GM12874 (cell line): ENCODE measurements at regions not wholly inside any gene's neighbourhood (a gene's known extent, or its start where the extent isn't known, plus 50 kb on each side); places are given as distances from the start of the nearest gene placed in this dataset.

Source experiments
- TF ChIP-seq, protein P1 (sequence below): IDR thresholded peaks from 2 replicates; pipeline ENCODE4 v1.5.1; 2011; ENCODE audit warnings: low read depth, mild to moderate bottlenecking, control low read depth, low read length, moderate library complexity; ENCODE audit not compliant: insufficient read depth

DNA sequence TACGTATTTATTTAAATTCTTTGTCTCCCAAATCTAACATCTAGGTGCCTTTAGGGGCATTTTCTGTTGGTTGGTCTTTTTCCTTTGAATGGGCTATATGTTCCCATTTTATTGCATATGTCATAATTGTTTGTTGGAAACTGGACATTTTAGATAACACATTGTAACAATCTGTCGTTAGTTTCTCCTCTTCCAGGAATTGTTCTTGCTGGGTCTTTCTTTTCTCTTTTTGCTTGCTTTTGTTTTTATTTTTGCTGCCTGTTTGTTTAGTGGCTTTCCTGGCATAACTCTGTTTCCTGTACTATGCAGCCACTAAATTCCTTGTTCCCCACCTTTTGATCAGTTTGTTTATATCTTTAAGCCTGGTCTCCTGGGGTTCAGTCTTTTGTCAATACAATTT lies 244.3 kb upstream of the RTL1 start:
- TF ChIP-seq, protein P1, sequence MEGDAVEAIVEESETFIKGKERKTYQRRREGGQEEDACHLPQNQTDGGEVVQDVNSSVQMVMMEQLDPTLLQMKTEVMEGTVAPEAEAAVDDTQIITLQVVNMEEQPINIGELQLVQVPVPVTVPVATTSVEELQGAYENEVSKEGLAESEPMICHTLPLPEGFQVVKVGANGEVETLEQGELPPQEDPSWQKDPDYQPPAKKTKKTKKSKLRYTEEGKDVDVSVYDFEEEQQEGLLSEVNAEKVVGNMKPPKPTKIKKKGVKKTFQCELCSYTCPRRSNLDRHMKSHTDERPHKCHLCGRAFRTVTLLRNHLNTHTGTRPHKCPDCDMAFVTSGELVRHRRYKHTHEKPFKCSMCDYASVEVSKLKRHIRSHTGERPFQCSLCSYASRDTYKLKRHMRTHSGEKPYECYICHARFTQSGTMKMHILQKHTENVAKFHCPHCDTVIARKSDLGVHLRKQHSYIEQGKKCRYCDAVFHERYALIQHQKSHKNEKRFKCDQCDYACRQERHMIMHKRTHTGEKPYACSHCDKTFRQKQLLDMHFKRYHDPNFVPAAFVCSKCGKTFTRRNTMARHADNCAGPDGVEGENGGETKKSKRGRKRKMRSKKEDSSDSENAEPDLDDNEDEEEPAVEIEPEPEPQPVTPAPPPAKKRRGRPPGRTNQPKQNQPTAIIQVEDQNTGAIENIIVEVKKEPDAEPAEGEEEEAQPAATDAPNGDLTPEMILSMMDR: no peak

DNA sequence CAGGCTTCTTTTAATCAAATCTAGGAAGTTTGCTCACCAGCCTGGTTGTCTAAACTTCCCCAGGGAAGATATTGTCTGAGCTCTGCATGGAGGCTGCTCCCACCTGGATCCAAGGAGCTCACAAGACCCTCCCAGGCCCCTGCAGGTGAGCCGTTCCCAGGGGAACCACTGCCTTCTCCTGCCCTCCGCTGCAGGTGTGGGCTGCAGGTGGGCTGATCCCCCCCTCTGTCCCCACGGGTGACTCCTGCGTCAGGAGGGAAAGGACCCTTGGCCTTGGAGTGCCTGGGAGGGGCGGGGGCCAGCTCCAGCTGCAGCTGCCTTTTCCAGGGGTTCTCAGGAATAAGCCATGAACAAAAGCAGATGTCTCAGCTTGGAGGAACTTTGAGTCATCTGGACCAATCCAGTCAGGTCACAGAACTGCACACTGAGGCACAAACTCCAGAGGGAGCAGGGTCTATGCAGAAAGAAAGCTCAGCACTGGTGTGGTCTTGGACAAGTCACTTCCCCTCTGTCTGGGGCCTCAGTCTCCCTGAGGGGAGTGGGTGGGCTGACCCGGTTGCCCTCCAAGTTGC lies 246.6 kb upstream of the RTL1 start:
- TF ChIP-seq, protein P1: no peak

DNA sequence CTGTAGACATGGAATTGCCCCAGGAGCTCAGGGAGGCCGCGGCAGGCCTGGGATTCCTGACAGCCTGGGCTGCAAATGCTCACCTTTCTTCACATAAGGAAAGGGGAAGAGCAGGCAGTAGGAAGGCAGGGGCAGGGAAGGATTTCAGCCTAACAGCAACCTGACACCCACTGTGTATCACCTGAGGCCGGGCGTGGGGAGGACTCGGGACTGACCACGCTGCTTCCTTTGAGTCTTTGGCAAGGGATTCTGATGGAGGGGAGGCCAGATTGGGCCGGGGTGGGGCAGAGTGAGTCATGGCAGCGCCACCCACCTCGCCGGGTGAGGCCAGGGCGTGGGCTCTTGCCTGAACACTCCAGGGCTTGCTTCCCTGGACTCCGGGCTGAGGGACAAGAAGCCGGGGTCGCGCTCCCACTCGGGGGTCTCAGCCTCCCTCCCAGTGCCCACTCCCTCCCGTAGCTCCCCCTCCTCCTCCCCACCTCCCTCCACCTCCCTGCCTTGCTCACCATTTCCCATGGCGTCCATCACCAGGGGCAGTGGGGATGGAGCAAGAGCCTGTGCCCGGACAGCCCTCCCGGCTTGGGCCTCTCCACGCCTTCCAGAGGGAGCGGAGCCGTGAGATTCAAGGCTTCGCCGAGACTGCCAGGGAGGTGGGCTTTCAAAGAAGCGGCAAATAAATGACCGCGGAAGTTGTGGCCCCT lies 247.9 kb upstream of the RTL1 start:
- TF ChIP-seq, protein P1: no peak

DNA sequence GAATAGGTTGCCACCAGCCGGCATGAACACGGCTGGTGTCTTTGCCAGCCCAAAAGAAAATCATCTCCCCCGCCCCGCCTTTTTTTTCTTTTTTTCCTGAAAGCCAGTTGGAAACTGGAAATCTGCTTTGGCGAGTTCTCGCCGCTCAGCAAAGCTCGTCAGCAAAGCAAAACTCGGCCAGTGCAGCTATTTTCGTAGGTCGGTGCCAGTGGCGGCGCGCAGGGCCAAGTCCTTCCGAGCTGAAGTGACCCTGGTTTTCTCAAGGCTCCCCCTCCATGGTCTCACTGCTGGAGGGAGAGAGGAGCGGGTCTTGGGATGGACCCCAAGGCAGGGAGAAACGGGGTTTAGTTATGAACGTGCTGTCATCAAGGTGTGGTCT lies 248.4 kb upstream of the RTL1 start:
- TF ChIP-seq, protein P1: no peak

DNA sequence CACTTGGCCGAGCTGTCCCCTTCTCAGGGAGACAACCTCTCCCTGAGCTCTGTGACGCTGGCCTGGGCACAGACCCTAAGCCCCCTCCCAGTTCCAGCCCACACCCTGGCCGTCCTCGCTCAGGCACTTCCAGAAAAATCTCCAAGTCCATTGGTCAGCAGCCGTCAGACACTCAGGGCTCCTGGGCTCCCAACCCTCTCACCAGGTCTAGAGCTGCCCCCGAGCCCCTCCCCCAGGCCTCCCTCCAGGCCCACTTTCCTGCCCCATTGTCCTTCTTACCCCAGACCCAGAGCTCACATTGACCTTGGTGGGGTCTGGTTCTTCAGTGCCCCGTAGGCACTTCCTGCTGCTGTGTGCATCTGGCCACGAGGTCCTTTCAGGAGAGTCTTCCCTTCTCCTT lies 249.3 kb upstream of the RTL1 start:
- TF ChIP-seq, protein P1: no peak

DNA sequence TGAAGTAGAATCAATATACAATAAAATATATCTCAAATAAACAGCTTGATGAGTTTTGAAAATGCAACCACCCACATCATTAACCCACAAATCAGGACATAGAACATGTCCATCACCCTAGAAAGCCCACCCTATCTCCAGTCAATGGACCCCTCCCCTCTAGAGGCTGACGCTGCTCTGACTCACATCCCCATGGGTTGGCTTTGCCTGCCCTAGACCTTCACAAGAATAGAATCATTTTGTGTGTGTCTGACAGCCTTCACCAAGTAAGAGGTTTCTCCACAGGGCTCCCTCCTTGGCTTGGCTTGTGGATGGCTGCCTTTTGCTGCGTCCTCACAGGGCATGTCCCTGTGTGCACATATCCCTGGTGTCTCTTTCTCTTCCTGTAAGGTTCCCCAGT lies 250.2 kb upstream of the RTL1 start:
- TF ChIP-seq, protein P1: no peak

DNA sequence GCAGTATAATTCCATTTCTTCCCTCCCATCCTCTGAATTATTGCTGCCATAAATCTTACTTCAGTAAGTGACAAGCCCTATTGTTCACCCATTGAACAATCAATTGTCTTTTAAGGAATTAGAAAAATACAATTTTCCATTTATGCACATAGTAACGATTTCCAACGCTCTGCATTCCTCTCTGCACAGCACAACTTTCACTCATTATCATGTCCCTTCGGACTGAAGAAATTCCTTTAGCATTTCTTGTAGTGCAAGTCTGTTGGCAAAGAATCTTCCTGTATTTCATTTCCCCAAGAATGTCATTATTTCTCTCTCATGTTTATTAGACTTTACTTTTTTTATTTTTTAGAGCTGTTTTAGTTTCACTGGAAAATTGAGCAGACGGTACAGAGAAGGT lies 252.1 kb upstream of the RTL1 start:
- TF ChIP-seq, protein P1: no peak
